Dermis microvascular lymphatic vessel endothelial cell (primary cell): ENCODE measurements at regions not wholly inside any gene's neighbourhood (a gene's known extent, or its start where the extent isn't known, plus 50 kb on each side); places are given as distances from the start of the nearest gene placed in this dataset.

ENCODE experiments used
- DNase-seq, 2 donors: peaks; one replicate each; pipeline versions ENCODE4 v3.0.0 to v3.0.0-alpha.2; 2010; ENCODE audit warnings: low read depth in 2 of 2

DNA sequence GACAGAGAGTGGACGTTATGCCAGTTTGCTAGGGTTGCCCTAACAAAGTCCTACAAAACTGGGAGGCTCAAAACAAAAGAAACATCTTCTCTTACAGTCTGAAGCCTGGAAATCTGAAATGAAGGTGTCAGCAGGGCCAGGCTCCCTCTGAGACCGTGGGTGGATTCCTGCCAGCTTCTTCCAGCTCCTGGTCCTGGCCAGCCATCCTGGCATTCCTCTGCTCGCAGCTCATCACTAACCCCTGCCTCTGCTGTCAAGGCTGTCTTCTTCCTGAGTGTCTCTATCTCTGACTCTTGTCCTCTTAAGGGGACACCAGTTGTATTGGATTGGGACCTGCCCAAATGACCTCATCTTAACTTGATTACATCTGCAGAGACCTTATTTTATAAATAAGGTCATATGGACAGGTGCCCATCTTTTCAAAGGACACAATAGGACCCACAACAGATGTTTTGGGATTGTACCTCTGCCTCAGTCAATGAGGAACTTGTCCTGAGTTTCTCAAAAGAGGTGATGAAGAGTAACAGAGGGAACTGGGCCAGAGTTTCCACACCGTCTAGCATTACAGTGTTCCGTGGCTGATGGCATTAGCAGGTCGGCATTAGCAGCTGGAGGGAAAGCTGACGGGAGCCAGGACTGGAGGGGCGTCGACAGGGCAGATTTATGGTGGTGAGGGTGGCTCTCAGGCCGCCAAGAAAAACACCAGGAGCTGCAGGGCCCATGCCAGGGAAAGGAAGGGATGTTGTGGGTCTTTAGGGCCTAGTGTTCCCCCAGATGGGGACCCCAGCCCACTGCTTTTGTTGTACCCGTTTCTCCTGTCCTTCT is 157.3 kb downstream of the TBXT start:
- DNase-seq, result no peak

- no peak for DNase-seq
Observed at GRCh38 chr6:166009385-166010031, 158.1 kb downstream of the TBXT start.

DNA sequence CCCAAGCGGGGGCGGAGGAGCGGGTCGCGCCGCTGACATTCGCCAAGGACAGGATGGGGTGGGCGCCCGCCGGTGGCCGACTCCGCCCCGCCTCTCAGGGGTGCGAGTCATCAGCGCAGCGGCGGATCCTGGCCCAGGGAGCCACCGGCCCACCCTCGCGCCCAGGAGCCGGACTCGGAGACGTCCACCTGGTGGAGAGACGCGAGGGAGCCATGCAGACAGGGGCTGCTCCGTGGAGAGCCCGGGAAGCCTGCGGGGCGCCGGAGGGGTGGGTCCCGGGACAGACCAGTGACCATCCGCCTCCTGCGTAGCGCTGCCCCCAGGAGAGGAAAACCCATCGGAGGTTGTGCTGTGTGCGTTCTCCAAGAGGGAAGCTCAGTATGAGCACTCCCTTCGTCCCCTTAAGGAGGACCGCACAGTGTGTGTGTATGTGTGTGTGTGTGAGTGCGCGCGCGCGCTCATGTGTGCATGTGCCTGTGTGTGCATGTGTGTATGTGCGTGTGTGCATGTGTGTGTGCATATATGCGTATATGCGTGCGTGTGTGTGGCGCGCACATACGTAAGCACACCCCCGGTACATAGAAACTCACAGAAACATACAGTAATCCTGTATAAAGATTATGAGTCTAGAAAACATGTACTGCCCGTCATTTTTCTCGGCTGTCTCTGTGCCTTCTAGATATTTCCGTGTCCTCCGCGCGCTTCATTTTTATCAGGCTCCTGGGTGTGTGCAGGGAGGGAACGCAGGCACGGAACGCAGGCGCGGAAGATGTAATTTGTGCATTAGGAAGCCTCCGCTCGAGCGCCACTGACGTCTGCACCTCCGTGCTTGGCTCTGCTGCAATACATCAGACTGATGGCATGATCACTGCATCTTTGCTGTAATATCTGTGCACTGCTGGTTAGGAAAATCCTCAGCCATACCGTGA is 158.9 kb downstream of the TBXT start:
- DNase-seq, result no peak

DNA sequence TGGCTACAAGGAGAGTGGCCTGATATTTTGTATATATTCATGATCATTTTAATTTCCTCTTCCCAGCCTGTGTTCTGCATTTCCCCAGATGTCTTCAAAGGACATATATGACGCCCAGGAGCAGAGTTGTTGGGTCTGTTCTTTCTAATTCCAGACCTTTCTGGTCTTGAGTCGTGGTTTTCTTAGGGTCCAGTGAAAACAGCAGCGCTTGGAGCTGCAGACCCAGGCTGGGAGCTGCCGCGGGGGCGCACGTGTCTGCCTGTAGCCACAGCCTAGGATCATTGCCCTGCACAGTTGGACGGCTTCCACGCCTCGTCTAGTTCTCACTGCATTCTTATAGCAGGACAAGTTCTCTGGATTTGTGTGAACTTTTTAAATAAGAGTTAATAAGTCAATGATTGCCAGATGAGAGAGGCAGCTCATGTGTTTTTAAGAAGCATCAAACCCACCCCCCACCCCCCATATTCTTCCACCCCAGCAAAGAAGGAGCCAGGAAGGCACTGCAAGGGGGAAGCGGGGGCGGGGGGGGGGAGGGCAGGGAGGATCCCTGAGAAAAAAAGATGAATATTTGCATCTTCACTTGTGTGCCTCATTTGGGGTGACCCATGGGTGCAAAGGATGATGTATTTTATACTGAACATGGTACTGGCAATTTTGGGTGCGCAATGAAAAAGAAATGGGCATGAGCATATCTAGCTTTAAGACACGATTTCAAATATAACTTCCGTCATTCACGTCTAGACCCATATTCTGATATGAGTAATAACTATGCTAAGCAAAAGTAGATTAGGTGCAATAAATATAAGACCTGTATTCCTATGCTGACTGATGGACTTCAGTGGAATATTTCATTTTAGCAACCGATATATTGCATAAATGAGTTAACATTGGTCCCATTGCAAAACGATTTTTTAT is 160.0 kb downstream of the TBXT start:
- DNase-seq, result no peak

DNA sequence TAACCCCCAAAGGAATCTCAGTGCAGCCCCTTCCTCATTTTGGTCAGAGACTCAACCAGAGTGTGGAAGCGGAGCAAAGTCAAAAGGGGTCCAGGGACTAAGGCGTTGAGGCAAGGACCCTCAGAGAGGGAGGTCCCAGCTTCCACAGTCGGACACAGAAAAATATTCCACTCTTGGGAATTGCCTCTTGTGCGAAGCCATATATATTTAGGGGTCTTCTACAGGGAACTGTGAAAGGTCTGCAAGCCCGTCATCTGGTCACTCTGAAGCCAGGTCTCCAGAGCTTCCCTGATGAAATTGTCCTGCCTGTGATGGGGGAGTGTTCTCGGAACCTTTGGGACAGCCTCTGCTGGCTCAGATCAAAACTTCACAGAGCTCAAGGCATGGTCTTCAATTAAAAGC is 160.8 kb downstream of the TBXT start:
- DNase-seq, result no peak

GRCh38 chr6:166005944-166006899 is 161.4 kb downstream of the TBXT start:
- no peak for DNase-seq

GRCh38 chr6:166005401-166005943 is 162.2 kb downstream of the TBXT start:
- no peak for DNase-seq

DNA sequence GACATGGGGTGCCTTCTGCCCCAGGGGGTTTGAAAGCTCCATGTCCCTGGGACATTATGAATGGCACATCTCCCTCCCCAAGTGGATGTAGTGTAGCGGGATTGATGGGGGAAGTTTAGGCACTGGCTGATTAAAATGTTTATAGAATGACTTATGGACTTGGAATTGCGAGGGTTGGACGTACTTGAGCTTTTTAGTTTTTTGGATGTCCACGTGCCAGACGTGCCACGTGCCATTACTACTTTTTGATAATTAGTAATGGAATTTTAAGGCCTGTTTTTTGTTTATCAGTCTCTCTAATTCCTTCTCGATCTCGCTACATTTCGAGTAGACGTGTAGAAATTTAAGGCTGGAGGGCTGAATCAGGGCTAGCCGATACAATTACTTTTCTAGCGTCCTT is 162.8 kb downstream of the TBXT start:
- no peak for DNase-seq

- DNase-seq, result no peak
Observed at GRCh38 chr6:166004471-166004870, 163.2 kb downstream of the TBXT start.

GRCh38 chr6:166003569-166003968 is 164.1 kb downstream of the TBXT start:
- no peak for DNase-seq

GRCh38 chr6:166001359-166001758 is 166.3 kb downstream of the TBXT start:
- no peak for DNase-seq

DNA sequence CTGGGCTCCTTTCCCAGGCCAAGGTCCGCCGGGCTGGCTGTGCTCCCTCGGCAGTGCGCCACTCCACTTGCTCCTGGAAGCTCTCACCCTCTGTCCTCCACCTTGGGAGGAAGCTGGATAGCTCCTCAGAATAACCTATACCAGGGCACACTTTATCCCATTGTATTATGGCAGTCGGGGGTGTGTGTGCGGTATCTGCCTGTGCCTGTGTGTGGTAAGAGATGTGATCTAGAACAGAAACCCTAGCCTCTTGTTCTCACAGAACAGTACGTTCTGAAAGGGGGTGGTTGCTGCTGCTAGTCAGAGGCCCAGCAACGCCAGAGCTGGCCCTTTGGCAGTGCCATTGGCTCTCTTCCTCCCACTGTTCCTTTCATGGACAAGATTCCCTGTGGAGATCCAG is 168.4 kb downstream of the TBXT start:
- no peak for DNase-seq

- no peak for DNase-seq
Observed at GRCh38 chr6:165998072-165998471, 169.6 kb downstream of the TBXT start.

- no peak for DNase-seq
Observed at GRCh38 chr6:165991341-165991740, 176.3 kb downstream of the TBXT start.

DNA sequence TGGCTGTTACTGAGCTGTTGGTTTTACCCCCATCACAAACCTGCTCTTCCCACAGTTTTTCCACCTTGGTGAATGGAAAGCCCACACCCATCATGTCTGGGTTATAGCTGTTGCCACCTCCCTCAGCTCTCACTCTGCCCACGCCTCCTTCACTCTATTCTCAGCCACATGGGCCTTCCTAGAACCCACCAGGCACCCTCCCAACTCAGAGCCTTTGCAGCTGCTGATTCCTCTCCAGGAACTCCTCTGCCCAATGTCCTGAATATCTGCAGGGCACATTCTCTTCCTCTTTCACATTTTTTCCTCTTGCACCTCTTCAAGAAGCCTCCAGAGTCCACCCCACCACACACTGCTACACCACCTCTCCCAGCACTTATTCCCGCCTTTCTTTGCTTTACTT is 177.4 kb downstream of the TBXT start:
- no peak for DNase-seq

DNA sequence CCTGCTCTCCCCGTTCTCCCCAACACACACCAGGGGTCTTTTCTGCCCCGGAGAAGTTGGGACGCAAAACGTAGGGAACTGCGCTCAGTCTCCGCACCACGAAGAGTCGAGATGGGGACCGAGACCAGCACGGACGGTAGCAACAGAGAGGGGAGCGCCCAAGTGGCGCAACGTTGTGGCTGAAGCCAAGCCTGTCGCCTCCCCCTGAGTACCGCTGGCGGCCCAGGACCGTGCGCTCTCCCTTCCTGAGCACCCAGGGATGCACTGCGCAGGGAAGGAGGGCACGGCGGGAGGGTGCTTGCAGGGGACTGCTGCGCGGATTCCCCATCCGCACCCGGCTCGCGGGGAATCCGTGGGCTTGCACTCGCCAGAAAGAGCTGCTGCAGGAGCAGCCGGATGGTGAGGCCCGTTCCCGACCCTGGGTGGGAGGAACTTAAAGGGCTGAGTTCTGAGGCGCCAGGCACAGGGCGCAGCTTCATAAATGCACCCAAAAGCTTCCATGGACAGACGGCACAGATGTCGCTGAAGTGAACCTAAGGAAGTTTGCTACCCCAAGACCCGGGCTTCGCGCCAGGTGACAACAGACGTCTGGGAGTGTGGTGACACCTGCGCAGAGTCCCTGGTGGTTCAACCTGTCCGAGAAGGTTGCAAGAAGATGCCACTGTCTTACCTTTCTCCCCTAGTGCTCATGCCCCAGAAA is 178.7 kb downstream of the TBXT start:
- no peak for DNase-seq

DNA sequence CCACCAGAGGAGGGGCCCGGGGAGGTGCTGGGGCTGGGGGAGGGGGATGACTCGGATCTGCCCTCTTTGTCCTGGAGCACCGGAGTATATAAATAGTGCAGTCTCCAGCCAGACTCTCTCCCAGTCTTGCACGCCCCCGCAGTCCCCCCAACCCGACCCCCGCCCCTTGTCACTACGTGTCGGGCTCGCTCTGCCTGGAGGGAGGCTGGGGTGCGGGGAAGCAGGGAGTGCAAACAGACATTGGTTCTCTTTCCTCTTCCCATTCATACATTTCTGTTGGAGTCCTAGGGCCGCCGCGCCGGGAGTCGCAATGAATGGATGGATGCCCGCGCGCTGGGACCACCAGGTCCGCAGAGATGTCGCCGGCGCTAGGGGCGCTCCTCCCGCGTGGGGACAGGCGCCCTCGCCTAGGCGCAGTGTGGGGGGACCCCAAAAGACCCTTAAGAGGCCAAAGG is 179.3 kb downstream of the TBXT start:
- DNase-seq, result no peak

DNA sequence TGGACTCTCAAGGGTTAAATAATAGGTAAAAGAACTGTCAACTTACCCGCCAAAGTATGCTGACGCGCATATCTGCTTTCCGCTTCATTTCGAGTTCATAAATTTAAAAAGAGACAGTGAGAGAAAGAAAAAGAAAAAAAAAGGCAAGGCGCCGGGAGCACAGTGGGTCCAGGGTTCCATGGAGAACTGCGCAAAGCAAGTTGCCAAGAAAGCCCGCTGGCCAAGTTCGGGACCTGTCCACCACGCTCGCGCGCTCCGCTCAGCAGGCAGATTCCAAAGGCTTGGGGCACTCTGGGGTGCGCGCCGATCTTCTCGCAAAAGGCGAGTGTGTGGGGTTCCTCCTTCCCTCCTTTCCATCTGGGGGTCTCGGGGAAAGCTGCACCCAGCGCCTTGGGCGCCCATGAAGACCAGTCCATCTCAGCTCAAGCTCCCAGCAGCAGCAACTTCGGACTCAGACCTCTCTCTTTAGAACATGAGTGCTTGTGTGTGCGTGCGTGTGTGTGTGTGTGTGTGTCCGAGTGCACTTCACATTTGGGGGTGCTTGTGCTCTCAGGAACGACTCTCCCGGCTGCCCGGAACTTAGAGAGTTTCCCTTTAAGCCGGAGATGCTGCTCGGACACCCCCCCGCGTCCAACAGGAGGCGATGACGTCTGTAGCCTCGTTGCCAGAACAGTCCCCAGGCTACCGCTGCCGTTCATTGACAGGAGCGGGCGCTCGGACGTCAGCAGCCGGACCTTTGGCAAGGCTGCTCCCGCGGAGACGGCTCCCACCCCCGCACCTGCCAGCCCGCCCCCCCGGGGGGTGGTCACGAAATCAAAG is 180.0 kb downstream of the TBXT start:
- DNase-seq, result peak in 1 of 2 donors; percentile 24
